ENCODE measurements at regions not wholly inside any gene's neighbourhood (a gene's known extent, or its start where the extent isn't known, plus 50 kb on each side); places are given as distances from the start of the nearest gene placed in this dataset.
"Not testable (repeated sequence)": the region's sequence is repeated elsewhere in the genome, so short reads cannot be mapped to it uniquely, and the experiment has no call there.

DNA sequence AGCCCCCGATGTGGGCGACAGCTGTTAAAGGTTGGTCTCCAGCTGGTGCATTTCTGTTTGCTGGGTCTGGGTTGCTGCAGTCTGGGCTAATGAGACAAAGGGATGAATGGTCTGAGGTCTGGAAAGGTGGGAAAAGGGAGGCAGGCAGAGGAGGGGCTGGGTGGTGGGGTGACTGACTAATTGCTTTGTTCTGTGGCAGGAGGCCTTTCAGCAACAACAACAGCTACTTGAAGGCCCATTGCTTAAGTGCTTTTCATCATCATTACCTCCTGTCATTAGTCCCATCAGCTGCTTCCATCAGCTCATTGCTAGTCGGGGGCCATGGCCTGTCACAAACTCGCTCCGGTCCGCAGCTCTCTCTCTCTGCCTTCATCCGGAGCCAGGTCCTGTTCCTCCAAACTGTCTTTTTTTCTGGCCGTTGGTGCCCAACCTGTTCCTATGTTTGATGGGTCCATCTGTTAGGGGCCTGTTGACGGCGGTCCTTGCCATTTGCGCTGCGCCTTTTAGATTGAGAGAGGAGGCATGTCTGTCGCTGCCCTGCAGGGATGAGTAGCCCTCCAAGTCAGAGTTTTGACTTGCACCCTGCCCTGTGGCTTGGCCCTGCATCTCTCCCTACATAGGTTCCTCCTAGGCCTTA, 105.6 kb upstream of the PLXNA2 start:
- DNase-seq, result no peak

DNA sequence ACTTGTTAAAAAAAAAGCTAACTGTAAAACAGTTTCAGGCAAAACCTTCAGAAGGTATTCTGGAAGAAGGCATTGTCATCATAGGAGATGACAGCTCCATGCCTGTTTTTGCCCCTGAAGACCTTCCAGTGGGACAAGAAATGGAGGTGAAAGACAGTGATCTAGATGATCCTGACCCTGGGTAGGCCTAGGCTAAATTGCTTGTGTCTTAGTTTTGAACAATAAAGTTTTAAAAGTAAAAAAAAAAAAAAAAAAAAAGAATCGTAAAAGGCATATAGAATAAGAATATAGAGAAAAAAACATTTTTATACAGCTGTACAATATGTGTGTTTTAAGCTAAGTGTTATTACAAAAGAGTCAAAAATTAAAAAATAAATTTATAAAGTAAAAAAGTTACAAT, 106.6 kb upstream of the PLXNA2 start:
- DNase-seq, result no peak

DNA sequence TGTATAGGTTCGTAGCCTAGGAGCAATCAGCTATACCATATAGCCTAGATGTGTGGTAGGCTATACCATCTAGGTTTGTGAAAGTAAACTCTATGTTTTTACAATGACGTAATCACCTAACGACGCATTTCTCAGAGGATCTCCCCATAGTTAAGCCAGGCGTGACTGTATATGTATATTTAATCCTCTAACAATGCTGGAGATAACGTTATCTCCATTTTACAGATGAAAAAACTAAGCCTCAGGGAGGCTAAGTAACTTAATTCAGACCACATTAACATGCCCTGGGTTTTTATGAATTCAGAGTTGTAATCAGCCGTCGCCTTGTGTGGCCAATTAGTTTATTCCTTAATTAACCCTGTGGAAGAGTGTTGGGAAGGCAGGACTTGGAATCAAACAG, 107.7 kb upstream of the PLXNA2 start:
- DNase-seq, result no peak

DNA sequence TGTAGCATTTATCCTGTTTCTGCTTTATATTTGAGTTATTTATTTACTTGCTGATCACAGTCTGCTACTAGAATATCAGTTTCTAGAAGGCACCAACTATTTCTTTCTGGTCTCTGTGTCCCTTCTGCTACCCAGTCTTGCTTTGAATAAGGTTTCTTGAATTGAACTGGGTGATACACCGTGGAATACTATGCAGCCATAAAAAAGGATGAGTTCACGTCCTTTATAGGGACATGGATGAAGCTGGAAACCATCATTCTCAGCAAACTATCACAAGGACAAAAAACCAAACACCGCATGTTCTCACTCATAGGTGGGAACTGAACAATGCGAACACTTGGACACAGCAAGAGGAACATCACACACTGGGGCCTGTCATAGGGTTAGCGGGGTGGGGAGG, 109.6 kb upstream of the PLXNA2 start:
- not testable (repeated sequence) for DNase-seq

DNA sequence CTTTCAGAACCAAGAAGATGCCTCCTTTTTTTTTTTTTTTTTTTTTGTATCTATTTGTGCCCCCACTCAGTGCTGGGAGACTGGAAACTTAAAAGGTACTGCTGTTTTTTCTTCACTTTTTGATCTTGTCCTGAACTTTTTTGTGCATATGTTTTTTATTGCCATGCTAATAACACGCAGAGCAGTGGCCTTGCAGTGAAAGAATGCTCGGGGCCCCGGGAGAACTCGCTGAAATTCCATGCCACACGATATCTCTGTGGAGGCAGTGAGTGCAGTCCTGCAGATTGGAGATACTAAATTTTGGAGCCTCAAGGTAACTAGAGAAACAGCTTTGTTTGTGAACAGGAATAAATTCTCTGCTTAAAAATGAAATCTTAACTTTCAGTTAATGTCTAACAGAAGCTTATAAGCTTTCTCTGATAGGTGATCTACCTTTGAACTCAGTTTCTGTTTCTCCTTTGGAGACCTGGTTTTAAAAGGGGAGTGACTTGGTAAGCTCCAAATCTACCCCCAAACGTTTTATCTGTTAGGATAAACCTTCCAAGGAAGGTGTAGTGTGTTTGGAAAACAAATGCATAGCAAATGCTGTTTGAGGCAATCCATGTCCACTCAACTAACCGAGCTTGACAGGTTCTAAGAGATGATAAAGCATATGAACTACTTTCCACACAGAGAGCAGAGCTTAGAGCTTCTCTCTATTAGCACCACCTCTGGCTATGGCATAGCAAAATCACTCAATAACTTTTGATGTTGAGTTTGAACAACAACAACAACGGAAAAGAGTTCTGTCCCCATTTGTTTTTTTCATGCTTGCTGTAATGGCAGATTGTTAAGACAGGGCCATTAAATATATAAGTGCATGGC, 113.7 kb upstream of the PLXNA2 start:
- no peak for DNase-seq

DNA sequence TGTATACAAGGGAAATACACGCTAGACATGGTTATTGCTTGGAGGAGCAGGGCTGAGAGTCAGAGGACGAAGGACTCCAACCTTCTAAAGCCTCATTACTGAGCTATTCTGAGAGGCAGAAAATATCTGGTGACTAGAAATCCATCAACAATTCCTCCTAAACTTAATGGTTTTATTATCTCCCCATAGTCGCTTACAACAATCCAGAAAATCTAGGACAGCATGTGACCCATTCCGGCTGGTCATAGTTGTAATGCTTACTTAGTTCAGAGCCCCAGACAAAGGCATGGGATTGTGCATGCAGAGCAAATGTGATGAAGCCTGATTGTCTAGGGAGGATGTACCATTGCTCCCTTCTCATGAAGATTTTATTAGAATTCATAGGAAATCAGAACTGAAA, 114.5 kb upstream of the PLXNA2 start:
- DNase-seq, result no peak

DNA sequence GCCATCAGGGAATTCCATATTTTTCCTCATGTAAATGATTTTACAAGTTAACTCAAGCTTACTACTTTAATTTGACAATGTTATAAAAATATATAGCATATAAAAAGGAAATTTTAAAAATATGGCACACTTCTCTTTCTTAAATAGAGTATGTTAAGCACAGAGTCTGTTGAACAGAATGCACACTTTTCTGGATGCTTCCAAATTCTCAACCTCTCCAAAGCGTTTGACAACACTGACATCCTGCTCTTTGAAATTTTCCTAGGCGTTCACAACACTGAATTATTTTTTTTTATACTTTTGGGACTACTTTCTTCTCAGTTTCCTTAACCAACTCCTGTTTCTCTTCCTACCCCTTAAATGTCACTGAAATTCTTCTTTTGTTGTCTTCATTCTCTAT, 117.8 kb upstream of the PLXNA2 start:
- DNase-seq, result no peak

DNA sequence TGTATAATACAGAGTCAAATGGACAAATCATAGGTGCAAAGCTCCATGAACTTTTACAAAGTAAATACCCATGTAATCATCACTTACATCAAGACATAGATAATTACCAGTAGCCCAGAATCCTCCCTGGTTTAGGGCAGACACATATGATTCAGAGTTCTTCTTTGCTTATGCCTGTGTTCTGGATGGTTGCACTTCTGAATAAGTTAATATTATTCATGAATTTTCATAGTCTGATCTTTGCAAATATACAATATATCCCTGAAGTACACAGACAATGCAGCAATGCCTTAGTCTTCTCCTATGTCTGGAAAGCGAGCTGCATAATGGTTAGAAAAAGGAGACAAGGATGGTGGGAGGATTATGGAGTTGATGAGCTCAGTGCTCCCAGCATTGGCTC, 122.4 kb upstream of the PLXNA2 start:
- DNase-seq, result no peak

DNA sequence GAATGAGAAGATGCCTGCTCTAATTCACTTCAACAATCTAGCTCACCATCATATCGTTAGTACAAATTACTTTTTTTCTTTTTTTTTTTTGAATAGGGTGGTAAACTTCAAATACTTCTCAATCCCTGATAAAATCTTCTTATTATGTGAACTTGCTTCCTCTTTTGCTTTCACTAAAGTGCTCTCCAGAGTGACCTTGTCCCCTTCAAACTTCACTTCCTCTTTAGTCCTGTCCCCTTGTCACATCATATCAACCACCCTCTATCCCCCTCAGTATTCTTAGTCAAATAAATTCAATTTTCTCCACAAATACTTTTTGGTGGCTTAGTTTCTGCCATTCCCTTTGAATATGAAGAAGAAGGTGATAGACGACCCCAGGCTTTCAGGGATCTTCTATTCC, 124.9 kb upstream of the PLXNA2 start:
- DNase-seq, result no peak

DNA sequence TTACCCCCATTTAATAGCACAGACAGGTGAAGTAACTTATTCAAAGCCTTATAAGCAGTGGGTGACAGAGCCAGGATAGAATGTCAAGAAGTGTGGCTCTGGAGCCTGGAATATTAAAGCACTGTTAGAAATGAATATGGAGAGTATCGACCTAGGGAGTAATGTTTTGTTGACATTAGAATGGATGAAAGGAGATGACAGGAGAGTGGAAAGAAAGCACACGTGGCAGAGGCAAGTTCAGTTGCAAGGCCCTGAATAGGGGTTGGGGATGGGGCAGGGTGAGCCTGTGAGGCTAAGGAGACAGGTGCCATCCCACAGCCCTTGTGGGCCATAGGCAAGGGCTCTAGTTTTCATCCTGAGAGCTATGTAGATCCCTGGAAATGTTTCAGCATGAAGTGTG, 125.5 kb upstream of the PLXNA2 start:
- DNase-seq, result no peak

DNA sequence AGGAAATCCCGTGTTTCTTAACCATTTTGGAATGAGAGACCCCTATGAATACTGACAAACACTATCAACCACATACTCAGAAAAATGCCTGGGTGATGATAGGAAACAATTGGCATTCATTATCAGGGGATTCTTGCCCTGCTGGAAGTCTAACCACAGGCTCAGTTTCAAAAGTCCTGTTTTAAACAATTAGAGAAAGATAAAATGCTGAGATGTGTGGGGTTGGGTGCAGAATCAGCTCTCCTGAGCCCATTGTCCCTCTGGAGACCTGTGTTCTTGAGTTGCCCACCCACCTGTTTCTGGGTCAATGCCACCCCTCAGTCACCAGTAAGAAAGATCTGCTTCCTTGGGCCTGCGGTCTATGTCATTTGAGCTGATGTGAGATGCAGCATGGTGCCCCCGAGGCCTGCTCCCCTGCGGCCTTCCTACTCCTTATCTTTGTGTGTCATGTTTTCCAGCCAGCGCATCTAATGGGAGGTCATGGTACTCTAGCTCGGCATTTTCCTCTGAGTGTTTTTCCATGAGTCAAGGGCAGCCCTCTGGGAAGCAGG, 130.3 kb upstream of the PLXNA2 start:
- no peak for DNase-seq

DNA sequence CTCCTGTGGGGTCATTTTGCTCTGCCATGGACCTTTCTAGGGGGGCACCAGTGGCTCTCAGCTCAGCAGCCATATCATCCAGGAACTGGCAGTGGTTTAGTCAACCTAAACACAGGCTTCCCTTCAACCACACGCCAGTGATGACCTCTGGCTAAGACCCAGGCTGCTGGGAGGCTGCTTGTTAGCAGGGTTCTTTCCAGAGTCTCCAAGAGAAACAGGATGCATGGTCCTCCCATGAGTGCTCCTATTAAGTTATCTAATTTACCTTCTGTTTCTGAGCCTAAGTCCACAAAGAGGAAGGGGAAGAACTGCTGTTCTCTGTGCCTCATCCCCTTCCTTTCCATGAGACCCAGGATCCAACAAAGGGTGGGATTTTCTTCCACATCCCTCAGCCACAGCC, 137.3 kb upstream of the PLXNA2 start:
- DNase-seq, result no peak

DNA sequence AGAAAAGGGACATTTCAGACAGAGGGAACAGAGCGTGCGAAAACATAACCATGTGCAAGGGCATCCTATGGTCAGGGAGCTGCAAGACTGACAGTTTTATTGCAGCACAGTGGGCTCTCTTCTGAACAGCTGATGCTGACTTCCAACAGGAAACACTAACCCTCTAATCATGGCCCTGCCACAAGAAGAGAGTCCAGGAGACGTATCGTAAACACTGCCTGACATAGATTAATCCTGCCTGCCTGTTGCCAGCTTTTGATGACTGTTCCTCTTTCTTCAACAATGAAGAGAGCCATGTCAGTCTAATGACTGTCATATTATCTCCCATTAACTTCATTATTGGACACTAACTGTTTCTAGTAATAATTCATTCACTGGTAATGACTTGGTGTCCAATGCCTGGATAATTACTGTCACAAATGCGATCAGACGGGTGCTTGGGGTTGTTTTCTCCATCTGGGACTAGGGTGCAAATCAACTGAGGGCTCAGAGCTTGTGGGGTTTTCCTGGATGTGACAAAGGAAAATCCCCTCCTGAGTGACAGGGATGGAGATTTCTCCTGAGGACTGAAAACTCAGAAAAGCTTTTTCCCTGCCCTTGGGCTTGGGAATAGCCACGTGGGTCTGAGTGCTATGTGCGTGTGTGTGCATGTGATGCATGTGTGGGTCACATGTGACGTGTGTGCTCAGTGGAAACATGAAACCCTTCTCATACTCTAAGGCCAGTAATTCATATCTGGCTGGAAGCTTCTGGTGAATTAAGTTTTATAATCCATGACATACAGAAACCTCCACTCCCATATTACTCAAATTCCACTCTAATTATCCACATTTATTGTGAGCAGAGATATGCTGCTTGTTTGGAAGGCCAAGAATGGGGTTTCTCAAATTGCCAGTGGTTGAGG, 144.0 kb upstream of the PLXNA2 start:
- DNase-seq, result no peak

DNA sequence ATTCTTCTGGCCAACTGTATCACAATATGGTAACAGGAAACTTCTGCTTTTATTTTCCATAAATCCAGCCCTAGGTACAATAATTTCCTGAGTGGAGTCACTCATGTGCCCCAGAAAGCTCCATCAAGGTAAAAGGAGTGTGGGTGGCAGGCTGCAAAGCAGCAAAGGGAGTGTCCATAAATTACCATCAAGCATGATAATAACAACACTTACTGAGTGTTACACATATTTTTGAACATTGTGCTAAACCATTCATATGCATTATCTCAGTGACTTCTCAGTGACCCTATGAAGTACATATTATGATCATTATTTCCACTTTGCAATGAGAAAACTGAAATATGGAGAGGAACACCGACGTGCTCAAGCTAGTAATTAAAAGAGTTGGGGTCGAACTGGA, 149.2 kb upstream of the PLXNA2 start:
- no peak for DNase-seq

DNA sequence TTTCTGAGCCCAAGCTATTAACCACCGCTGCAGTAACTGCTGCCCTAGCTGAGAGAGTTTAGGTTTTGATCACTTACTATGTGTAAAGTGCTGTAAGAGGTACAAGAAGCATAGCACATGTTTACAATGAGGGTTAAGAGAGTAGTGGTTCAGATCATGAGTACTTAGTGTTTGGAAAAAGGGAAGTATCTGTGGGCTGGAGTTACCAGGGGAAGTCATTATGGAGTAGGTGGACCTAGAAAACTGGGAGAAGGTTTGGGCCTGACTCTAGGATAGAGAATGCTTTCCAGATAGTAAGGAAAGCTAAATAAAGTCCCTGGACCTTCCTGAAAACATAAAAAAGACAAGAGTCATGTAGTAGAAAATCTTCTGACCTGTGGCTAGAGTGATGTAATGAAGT, 149.6 kb upstream of the PLXNA2 start:
- no peak for DNase-seq

DNA sequence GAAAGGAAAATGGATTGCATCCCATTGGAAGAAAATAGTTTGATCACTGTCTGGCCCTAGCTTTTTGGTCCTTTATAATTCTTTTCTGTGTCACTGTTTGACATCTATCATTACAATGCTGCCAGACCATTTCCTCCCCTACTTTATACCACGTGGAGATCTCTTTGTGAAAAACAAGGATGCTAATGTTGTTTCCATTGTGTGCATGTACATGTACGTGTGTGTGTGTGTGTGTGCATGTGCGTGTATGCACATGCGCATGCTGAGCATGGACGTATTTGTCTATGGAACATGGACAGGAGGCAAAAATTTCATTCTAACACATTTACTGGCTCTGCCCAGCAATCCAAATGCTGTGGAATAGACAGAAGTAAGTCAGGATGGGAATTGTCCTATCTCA, 153.1 kb upstream of the PLXNA2 start:
- no peak for DNase-seq

DNA sequence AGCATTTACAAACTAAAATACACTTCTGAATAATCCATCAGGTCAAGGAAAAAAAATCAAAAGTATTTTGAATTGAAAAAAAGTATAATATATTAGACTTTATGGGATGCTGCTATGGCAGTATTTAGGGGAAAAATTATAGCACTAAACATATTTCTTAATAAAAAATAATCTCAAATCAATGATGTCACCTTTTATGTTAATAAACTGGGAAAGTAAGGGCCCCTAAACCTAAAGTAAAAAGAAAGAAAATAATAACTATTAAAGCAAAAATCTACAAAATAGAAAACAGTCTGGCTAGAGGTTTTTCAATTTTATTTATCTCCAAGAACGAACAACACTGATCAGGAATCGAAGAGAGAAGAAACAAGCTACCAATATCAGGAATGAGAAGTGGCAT, 160.8 kb upstream of the PLXNA2 start:
- DNase-seq, result no peak

DNA sequence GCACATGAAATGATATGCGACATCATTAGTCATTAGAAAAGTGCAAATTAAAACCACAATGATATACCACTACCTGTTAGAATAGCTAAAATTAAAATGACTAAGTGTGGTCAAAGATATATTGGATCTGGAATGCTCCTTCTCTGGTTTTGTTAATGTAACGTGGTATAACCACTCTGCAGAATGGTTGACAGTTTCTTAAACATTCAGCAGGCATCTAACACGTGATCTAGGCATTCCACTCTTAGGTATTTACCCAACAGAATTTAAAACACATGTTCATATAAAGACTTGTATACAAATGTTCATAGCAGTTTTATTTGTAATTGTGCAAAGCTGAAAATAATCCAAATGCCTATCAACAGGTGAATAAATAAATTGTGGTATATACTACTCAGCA, 165.0 kb upstream of the PLXNA2 start:
- no peak for DNase-seq

DNA sequence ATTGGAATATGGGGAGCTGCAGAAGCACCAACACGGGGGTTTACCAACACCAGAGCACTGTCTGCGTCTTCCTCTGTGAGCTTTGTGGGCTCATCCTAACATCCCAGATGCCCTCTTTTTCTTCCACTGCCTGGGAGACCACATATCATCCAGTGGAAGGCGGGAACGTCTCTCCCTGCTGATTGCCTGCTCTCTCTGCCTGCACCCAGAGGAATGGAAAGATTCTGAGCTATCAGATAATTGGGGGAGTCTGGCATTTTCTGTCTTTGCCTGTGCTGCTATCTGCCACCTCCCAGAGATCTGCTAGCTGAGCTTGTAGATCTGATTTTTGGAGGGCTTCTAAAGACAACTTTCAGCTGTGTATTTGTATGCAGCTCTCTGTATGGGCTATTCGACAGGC, 166.2 kb upstream of the PLXNA2 start:
- DNase-seq, result no peak

DNA sequence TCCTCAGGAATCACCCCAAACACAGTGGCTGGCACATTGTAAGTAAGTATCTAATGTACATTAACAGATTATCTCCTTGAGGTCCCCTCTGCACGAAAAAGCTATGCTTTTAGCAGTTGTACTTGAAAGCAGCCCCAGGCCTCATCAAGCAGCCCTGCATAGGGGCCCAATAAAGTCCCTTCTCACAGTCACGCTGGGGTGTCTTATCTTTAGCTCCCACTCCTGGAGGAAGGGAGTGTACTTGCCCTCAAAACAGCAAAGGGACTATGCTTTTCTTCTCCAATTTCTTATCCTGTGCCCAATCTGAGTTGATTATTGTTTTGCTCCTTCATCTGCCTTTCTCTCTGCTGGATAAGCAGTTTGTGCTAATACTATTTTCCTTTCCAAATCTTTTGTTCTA, 168.8 kb upstream of the PLXNA2 start:
- no peak for DNase-seq

DNA sequence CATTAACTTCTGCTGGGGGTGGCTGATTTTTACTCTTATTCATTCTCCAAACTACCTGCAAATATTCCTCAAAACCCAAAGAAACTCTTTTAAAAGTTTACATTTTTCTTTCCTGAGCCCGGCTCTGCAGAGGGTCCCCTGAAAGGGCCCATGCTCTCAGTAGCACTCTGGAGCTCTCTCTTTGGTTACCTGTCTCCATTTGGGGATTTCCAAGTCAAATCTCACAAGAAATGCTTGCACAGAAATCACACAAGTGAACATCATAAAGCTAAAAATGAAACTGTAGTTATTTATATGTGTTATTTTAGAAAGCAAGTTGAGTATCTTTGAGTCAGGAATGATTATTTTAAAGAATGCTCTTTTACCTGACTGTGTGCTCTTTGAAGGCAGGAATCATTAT, 174.5 kb upstream of the PLXNA2 start:
- no peak for DNase-seq

DNA sequence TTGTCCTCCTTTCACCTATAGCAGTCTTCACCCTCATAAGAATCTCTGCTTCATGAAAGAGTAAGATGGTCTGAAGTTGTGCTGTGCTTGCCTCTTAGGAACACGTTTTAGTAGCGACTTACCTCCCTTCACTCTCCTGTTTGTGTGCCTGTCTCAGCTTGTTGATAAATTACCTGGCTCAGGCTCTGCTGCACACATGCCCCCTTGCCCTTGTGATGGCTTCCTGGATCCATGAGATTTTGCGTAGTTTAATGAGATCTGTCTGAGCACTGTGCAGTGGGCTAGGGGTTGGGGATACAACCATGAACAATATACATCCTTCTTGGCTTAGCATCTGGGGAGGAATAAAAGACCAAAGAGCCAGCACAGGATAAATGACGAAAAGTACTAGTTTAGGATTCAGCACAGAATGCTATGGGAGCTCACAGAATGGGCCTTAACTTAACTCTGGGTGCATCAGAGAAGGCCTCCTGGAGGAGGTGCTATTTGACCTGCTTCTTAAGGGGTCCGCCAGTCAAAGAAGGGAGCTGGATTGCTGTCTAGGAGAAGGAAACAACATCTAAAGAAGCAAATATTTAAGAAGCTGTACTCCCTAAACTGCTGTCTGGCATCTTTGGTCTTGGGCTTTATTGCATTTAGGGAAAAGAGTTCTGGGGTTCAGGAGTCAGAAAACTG, 175.7 kb upstream of the PLXNA2 start:
- no peak for DNase-seq

DNA sequence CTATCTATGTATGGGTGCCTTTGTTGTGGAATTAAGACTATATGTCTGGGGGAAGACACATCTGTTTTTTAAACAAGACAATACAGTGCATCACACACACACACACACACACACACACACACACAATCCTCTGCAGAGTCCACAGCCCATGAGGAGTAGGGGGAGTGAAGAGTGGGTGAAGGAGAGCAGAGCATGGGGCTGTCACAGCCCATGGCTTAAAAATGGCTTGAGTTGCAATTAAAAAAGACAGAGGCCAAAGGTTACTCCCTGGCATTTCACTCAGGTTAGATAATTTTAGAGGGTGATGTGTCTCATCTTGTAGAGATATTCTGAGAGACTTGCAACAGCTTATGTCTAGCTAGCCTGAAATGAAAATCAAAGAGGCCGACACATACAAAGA, 176.5 kb upstream of the PLXNA2 start:
- DNase-seq, result no peak

Data from RPMI8226 (cell line).